LNCaP clone FGC (cell line): ENCODE measurements at regions not wholly inside any gene's neighbourhood (a gene's known extent, or its start where the extent isn't known, plus 50 kb on each side); places are given as distances from the start of the nearest gene placed in this dataset.
"Not testable (repeated sequence)": the region's sequence is repeated elsewhere in the genome, so short reads cannot be mapped to it uniquely, and the experiment has no call there.

Experiments
- DNase-seq: peaks from one replicate; pipeline ENCODE4 v3.0.0-alpha.2; 2011; ENCODE audit warnings: low read depth
- H3K4me3 ChIP-seq: 2 replicates; pipeline ENCODE4 v1.5.1; 2011; ENCODE audit warnings: mild to moderate bottlenecking, low read depth, low read length, control low read depth
- CTCF ChIP-seq: IDR thresholded peaks from 2 replicates; pipeline ENCODE4 v1.5.1; 2012; ENCODE audit warnings: mild to moderate bottlenecking; ENCODE audit not compliant: control insufficient read depth, insufficient read depth; ENCODE audit errors: extremely low read depth

- TF ChIP-seq CTCF, result no peak
- no peak overlapping the region for H3K4me3 ChIP-seq
- DNase-seq, result no peak
Observed at GRCh38 chr5:145462525-145462924, 372.6 kb downstream of the PRELID2 start.

GRCh38 chr5:145450286-145450885 is 384.8 kb downstream of the PRELID2 start:
- H3K4me3 ChIP-seq, result no peak overlapping the region
- no peak for TF ChIP-seq CTCF
- no peak for DNase-seq

GRCh38 chr5:145449794-145450193 is 385.3 kb downstream of the PRELID2 start:
- TF ChIP-seq CTCF, result no peak
- no peak for DNase-seq
- H3K4me3 ChIP-seq, result no peak overlapping the region

- not testable (repeated sequence) for DNase-seq, H3K4me3 ChIP-seq
Observed at GRCh38 chr5:145446875-145447274, 388.3 kb downstream of the PRELID2 start.

- H3K4me3 ChIP-seq, result no peak overlapping the region
- TF ChIP-seq CTCF, result no peak
- no peak for DNase-seq
Observed at GRCh38 chr5:145446412-145446811, 388.7 kb downstream of the PRELID2 start.

- no peak for DNase-seq
- TF ChIP-seq CTCF, result no peak
- no peak overlapping the region for H3K4me3 ChIP-seq
Observed at GRCh38 chr5:145445027-145445426, 390.1 kb downstream of the PRELID2 start.

GRCh38 chr5:145443964-145444363 is 391.2 kb downstream of the PRELID2 start:
- DNase-seq, result no peak
- TF ChIP-seq CTCF, result no peak
- H3K4me3 ChIP-seq, result no peak overlapping the region
